ENCODE measurements at regions not wholly inside any gene's neighbourhood (a gene's known extent, or its start where the extent isn't known, plus 50 kb on each side); places are given as distances from the start of the nearest gene placed in this dataset.

DNA sequence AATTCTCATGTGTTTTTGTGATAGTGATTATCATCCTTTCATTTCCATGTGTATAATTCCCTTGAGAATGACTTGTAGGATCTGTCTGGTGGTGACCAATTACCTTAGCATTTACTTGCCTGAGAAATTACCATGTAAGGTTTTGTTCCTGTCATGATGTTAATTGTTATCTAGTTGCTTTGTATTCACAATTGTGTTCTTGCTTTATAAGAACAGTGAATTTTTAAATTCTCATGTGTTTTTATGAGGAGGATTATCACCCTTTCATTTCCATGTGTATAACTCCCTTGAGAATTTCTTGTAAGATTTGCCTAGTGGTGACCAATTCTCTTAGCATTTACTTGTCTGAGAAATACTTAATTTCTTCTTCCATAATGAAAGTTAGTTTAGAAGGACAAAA is 758.2 kb upstream of the NDST4 start:
- TF ChIP-seq, protein P1, sequence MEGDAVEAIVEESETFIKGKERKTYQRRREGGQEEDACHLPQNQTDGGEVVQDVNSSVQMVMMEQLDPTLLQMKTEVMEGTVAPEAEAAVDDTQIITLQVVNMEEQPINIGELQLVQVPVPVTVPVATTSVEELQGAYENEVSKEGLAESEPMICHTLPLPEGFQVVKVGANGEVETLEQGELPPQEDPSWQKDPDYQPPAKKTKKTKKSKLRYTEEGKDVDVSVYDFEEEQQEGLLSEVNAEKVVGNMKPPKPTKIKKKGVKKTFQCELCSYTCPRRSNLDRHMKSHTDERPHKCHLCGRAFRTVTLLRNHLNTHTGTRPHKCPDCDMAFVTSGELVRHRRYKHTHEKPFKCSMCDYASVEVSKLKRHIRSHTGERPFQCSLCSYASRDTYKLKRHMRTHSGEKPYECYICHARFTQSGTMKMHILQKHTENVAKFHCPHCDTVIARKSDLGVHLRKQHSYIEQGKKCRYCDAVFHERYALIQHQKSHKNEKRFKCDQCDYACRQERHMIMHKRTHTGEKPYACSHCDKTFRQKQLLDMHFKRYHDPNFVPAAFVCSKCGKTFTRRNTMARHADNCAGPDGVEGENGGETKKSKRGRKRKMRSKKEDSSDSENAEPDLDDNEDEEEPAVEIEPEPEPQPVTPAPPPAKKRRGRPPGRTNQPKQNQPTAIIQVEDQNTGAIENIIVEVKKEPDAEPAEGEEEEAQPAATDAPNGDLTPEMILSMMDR (conservative IDR thresholded peaks at IDR 0.05; ENCODE audit: low read depth in 2 of 2), result no peak
- TF ChIP-seq POLR2AphosphoS5 (IDR thresholded peaks at IDR 0.05; ENCODE audit: low read depth), result no peak
- no peak for TF ChIP-seq REST (IDR thresholded peaks at IDR 0.05; ENCODE audit: unreplicated experiment)
- TF ChIP-seq EZH2phosphoT487 (IDR thresholded peaks at IDR 0.05; ENCODE audit: unreplicated experiment), result no peak
- no peak for TF ChIP-seq CREB1 (CRISPR knock-in tag; IDR thresholded peaks at IDR 0.05; ENCODE audit: low read depth)

Data from GM23338 (cell line).